Testis (tissue), 2 donors: ENCODE measurements at regions not wholly inside any gene's neighbourhood (a gene's known extent, or its start where the extent isn't known, plus 50 kb on each side); places are given as distances from the start of the nearest gene placed in this dataset.

Source experiments
- CTCF ChIP-seq, 3 experiments: fragments of 450-650 bp in 2 of 3; fragments of 200-600 bp in 1 of 3; sonication (generic) in 1 of 3; IDR thresholded peaks; one replicate each; pipeline ENCODE4 v1.5.1; 2016 to 2019; ENCODE audit warnings: antibody characterized with exemption in 3 of 3, mild to moderate bottlenecking in 2 of 3, moderate library complexity in 1 of 3
- POLR2A ChIP-seq: fragments of 450-650 bp; IDR thresholded peaks from one replicate; pipeline ENCODE4 v1.6.1; 2017; ENCODE audit warnings: antibody characterized with exemption, mild to moderate bottlenecking, moderate library complexity

DNA sequence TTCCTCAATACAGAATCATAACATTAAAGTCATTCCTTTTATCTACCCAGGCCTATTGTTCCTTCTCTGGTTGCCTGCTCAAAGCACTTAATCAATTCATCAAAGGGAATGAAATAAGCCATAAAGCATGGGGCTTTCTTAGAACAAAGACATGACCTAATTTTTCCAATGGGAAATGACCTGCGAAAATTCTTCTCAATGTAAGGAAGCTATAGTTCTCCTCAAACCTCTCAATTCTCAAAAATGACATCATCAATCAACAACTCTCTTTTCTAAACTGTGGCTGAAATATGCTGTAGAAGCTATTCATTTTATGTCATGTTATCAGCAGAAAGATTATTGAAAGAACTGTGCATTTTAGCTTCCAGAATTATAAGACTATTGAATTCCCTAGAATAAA is 116.0 kb upstream of the PTPRR start:
- no peak for TF ChIP-seq CTCF (IDR thresholded peaks at IDR 0.05)
- TF ChIP-seq POLR2A: no peak
